DND-41 (cell line): ENCODE measurements at regions not wholly inside any gene's neighbourhood (a gene's known extent, or its start where the extent isn't known, plus 50 kb on each side); places are given as distances from the start of the nearest gene placed in this dataset.

Experiments used
- CTCF ChIP-seq: IDR thresholded peaks from 2 replicates; pipeline ENCODE4 v1.5.1; 2012; ENCODE audit warnings: borderline replicate concordance, low read length, moderate library complexity, mild to moderate bottlenecking; ENCODE audit not compliant: poor library complexity, severe bottlenecking; ENCODE audit errors: extremely low read depth
- EZH2 ChIP-seq: IDR thresholded peaks from 3 replicates; pipeline ENCODE4 v1.6.1; 2012; ENCODE audit warnings: borderline replicate concordance, low read depth, mild to moderate bottlenecking, moderate library complexity, low read length, inconsistent platforms; ENCODE audit not compliant: severe bottlenecking

GRCh38 chr2:145789636-145790035 lies 1269.7 kb upstream of the ZEB2 start:
- TF ChIP-seq EZH2 (no peak), CTCF (no peak)
